ENCODE measurements at regions not wholly inside any gene's neighbourhood (a gene's known extent, or its start where the extent isn't known, plus 50 kb on each side); places are given as distances from the start of the nearest gene placed in this dataset.
"Not testable (repeated sequence)": the region's sequence is repeated elsewhere in the genome, so short reads cannot be mapped to it uniquely, and the experiment has no call there.

GRCh38 chr9:95788521-95788991, 86.9 kb upstream of the ERCC6L2 start:
- intact Hi-C loops (cut with micrococcal nuclease) = no loop called here
- DNase-seq (no peak), ATAC-seq (no peak)

DNA sequence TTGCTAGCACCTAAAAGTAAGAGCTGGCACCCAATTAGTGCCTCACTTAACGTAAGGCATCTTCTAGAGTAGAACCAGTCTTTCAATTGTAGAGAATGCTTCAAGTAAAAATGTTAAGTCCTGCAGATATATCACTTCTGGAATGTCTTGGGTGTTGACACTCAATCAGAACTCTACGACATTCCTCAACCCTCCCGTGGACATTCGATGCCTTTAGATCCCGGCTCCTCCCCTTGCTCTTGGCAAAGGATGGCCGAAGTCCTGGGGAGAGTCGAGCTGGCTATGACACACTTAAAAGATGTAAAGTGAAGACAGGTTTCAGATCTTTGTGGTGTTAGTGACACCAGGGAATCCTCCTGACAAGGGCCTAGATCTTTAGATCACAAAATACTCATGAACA, 87.5 kb upstream of the ERCC6L2 start:
- DNase-seq (no peak), ATAC-seq (no peak)
- intact Hi-C loops (cut with micrococcal nuclease) = no loop called here

GRCh38 chr9:95785209-95785608, 90.3 kb upstream of the ERCC6L2 start:
- DNase-seq (no peak), ATAC-seq (no peak)
- intact Hi-C loops (cut with micrococcal nuclease) = no loop called here

GRCh38 chr9:95784318-95784717, 91.2 kb upstream of the ERCC6L2 start:
- intact Hi-C loops (cut with micrococcal nuclease) = no loop called here
- ATAC-seq (no peak), DNase-seq (no peak)

GRCh38 chr9:95783426-95783975, 92.0 kb upstream of the ERCC6L2 start:
- ATAC-seq (no peak), DNase-seq (no peak)
- intact Hi-C loops (cut with micrococcal nuclease) = no loop called here

GRCh38 chr9:95780751-95781150, 94.7 kb upstream of the ERCC6L2 start:
- DNase-seq (no peak), ATAC-seq (no peak)
- intact Hi-C loops (cut with micrococcal nuclease) = no loop called here

DNA sequence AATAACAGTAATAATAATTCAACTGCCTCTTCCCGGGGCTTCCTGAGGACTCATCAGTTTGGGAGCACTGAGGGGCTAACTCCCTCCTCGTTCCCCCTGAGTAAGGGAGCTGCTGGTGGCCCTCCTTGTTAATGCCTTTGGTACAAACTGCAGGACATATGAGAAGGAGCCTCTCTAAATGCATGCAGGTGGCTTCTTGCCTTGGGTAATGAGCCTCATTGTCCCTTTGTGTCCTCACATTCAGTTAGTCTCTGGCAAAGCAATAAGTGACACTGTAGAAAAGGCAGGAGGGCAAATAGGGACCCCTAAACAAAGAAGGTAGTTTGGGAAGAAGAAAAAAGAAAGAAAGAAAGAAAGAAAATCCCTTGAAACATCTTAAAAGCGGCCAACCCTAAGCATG, 95.4 kb upstream of the ERCC6L2 start:
- DNase-seq (no peak), ATAC-seq (no peak)
- intact Hi-C loops (cut with micrococcal nuclease) = no loop called here

- intact Hi-C loops (cut with micrococcal nuclease) = not testable (repeated sequence)
Observed at GRCh38 chr9:95779597-95779996, 95.9 kb upstream of the ERCC6L2 start.

DNA sequence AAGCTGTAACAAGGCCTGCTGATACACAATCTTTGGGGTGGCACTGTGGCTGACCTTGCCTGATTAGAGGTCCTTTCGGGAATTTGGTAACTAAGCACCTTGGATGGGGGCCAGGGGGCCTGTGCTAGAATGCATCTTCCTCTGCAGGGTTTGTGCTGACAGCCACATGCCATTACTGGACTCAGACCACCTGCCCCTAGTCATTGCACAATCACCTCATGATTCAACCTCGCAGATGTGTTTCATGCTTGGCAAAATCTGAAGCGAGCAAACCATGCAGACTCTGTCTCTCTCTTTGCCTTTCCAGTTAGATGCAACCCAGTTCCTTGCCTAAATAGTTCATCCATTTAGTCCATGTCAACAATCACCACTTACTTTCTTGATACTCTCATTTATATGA, 96.5 kb upstream of the ERCC6L2 start:
- ATAC-seq (peak; percentile 97), DNase-seq (peak; percentile 82)
- intact Hi-C loops (cut with micrococcal nuclease) = no loop called here

More at GRCh38 chr9:95779597-95779996, 95.9 kb upstream of the ERCC6L2 start:
- DNase-seq, ATAC-seq: not testable (repeated sequence)

GRCh38 chr9:95777136-95777535, 98.4 kb upstream of the ERCC6L2 start:
- DNase-seq = no peak
- intact Hi-C loops (cut with micrococcal nuclease) = no loop called here
- no peak for ATAC-seq

DNA sequence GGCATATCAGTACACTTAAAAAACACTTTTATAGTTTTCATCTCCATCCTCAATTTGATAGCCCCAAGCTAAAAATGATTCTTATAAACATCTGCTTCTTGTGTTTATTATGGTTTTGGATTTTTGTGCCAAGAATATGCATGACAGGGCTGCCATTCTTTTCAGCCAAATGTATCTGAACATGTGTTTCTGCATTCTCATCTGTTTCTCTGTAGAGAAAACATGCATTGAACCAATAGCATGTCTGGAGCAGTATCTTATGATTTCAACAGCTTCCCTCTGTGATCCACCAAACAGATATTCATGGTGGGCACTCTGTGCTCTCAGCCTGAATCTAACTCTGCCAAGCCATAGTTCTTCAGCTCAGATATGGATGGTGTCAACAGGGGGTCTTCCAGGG, 99.3 kb upstream of the ERCC6L2 start:
- DNase-seq = no peak
- intact Hi-C loops (cut with micrococcal nuclease) = no loop called here
- ATAC-seq = no peak

GRCh38 chr9:95775191-95775590, 100.3 kb upstream of the ERCC6L2 start:
- intact Hi-C loops (cut with micrococcal nuclease) = no loop called here
- no peak for DNase-seq
- no peak for ATAC-seq

GRCh38 chr9:95773053-95773418, 102.5 kb upstream of the ERCC6L2 start:
- DNase-seq = no peak
- intact Hi-C loops (cut with micrococcal nuclease) = no loop called here
- ATAC-seq = no peak

- intact Hi-C loops (cut with micrococcal nuclease) = no loop called here
- ATAC-seq = peak; percentile 87
- DNase-seq = peak; percentile 57
Observed at GRCh38 chr9:95772320-95773052, 103.0 kb upstream of the ERCC6L2 start.

- ATAC-seq (peak; percentile 54), DNase-seq (peak; percentile 40)
- intact Hi-C loops (cut with micrococcal nuclease) = no loop called here
Observed at GRCh38 chr9:95771556-95772246, 103.8 kb upstream of the ERCC6L2 start.

GRCh38 chr9:95770653-95771131, 104.8 kb upstream of the ERCC6L2 start:
- intact Hi-C loops (cut with micrococcal nuclease) = no loop called here
- DNase-seq (no peak), ATAC-seq (no peak)

DNA sequence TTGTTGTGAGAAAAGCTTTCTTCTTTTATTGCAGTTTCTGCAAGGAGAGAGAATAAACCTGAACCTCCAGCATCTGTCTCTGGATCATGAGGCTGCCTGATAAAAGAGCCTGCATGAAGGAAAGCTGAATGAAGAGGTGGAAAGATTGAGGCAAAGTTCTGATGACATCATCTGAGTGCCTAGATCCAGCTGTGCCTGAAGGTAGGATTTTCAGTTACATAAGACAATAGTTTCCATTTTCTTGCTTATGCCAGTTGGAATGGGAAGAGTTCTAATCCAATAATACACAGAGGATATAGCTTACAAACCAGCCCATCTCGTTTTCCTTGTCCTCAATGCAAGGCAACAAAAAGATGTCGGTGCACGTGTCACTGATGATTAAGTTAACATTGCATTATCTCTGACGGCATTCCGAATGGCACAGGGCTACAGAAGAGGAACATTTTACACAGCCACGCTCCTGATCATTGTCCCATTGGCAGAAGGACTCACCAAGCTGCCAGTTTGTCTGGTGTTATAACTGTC, 105.5 kb upstream of the ERCC6L2 start:
- ATAC-seq = no peak
- no peak for DNase-seq
- intact Hi-C loops (cut with micrococcal nuclease) = no loop called here

DNA sequence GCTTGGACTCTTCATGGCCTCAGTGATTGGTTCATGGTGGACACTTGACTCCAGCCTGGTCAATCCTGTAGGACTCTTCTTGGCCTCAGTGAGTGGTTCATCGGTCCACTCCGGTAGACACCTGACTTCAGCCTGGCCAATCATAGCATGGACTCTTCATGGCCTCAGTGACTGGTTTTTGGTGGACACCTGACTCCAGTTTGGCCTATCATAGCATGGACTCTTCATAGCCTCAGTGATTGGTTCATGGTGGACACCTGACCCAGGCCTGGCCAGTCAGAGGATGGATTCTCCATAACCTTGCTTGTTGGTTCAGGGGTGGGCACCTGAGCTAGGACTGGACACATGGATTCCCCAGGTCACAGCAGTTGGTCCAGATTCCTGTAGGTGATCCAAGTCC, 106.0 kb upstream of the ERCC6L2 start:
- DNase-seq (no peak), ATAC-seq (no peak)
- intact Hi-C loops (cut with micrococcal nuclease) = no loop called here

GRCh38 chr9:95766906-95767305, 108.6 kb upstream of the ERCC6L2 start:
- ATAC-seq (no peak), DNase-seq (no peak)
- intact Hi-C loops (cut with micrococcal nuclease) = no loop called here
